ENCODE measurements at regions not wholly inside any gene's neighbourhood (a gene's known extent, or its start where the extent isn't known, plus 50 kb on each side); places are given as distances from the start of the nearest gene placed in this dataset.

DNA sequence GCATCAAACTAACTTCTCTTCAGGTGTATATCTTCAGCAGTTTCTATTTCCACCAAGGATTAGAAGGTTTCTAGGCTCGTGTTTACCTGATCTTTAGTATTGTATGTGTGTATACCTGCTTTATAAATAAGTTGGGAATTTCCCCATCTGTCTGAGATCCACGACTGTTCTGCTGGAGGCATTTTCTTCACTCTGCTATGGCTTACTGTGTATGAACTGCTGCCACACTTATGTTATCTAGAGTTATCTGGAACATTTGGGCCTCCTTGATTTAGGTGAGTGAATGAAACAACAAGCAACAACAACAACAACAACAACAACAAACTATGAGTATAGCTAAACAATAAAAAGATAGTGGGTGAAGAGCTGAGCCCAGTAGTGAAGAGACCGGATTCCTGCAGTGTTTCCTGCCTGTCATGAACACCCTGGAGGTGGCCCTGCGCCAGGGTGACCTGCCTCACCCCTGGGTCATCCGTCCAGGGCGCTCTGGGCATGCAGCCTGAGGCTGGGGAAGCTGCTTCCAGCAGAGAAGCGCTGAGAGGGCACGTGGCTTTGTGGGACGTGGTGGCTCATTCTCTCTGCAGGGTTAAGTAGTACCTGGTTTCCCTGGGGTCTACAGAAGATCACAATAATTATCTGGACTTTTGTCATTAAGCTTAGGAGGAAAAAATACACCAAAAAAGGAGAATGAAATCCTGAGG, 56.1 kb upstream of the GATA6 start:
- DNase-seq (ENCODE audit: low read depth, low spot score): no peak

DNA sequence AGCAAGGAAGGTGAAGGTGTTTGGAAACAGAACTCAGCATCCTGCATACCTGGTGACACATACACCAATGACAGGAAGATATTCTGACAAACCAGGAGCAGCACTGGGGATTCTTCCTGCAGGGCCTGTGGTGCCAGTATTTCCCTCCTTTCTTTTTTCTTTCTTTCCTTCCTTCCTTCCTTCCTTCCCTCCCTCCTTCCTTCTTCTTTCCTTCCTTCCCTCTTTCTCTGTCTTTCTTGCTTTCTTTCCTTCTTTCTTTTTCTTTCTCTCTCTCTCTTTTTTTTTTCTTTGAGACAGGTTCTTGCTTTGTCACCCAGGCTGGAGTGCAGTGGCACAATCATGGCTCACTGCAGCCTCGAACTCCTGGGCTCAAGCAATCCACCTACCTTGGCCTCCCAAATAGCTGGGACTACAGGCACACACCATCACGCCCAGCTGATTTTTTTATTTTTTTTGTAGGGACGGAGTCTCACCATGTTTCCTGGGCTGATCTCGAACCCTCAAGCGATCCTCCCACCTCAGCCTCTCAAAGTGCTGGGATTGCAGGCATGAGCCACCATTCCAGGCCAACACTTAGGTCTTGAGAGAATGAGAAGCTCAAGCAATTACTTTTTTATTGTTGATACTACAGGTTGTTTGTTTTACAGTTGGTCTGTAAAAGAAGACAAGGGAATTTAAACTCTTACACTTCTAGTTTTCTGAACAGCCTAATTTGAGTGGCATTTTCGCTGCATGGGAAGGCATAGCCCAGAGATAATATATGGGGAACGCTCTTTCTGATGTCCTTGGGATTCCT, 54.7 kb upstream of the GATA6 start:
- no peak for DNase-seq (ENCODE audit: low read depth, low spot score)

DNA sequence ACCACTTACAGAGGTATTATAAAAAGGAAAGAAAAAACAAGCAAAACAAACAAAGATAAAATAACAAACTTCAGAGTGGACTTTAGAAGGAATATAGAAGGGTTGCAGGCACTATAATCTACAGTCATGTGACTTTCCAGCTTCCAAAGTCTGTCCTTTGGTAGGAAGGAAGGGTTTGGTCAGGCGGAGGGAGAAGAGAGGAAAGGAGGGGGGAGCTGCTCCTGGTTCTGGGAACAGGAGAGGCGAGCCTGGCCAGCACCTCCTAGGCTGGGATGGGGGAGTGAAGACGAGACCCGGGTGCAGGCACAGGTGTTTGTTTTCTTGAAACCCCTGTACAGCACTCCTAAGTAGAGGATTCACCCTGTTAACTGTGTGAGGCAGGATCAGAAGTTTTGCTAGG, 53.8 kb upstream of the GATA6 start:
- DNase-seq (ENCODE audit: low read depth, low spot score): no peak
